ENCODE measurements at regions not wholly inside any gene's neighbourhood (a gene's known extent, or its start where the extent isn't known, plus 50 kb on each side); places are given as distances from the start of the nearest gene placed in this dataset.
"Not testable (repeated sequence)": the region's sequence is repeated elsewhere in the genome, so short reads cannot be mapped to it uniquely, and the experiment has no call there.

DNA sequence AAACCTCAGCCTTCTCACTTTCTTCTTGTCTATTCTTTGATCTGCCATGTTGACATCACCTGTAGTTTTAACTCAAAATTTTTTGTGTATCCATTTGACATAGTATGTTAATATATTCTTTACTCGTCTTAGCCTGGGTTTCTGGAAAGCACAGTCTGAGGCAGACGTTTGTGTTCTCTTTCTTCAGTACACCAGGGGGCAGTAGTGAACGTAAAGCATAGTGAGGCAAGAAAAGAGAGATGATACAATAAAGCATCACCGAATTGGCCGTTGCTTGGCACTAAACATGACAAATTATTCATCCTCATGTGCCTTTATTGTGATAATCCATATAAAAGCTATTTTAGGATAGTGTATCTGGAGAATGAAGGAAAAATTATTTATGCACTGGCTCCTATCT, 141.0 kb upstream of the MYRIP start:
- no peak for DNase-seq (ENCODE audit: low spot score)

GRCh38 chr3:39671116-39671515, 138.3 kb upstream of the MYRIP start:
- H3K9me3 Mint-ChIP-seq = no peaks in the 10 kb centered on the region
- no peak for DNase-seq (ENCODE audit: low spot score)
- H3K4me3 Mint-ChIP-seq = no peak overlapping the region
- H3K36me3 Mint-ChIP-seq (ENCODE audit: low read depth) = no peaks in the 10 kb centered on the region
- peaks cover 4% of the 10 kb centered on the region for H3K27me3 Mint-ChIP-seq (ENCODE audit: insufficient read depth)
- no peak overlapping the region for H3K27ac Mint-ChIP-seq
- intact Hi-C loops (cut with micrococcal nuclease) = no loop called here
- H3K4me1 Mint-ChIP-seq (ENCODE audit: low read depth) = no peaks in the 10 kb centered on the region

More for the DNA sequence above, 141.0 kb upstream of the MYRIP start:
- Mint-ChIP-seq H3K4me3 (no peak overlapping the region), H3K9me3 (no peaks in the 10 kb centered on the region), H3K27me3 (ENCODE audit: insufficient read depth) (peaks cover 4% of the 10 kb centered on the region), H3K27ac (no peak overlapping the region), H3K4me1 (ENCODE audit: low read depth) (no peaks in the 10 kb centered on the region), H3K36me3 (ENCODE audit: low read depth) (no peaks in the 10 kb centered on the region)
- intact Hi-C loops (cut with micrococcal nuclease) = loop anchor here (2.0 kb wide), 2 partner anchors 322 to 510 kb away; no protein-coding TSS in a partner anchor

DNA sequence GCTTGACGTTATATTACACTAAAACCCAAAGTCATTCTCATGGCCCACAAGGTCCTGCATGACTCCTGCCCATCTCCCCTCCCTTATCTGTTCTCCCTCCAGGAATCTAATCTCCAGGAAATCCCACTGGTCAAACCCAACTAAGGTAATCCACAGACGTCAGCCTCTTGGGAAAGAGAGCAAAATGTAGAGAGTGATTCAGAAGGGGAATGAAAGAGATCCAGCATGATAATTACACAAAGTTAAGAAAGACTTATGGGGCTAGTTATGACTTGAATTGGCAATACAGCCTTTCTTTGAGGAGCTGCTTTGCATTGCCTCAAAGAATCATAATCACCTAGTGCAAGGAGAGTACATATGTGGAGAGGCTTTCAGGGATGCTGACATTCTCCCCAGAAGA, 137.8 kb upstream of the MYRIP start:
- Mint-ChIP-seq H3K4me3 (no peak overlapping the region), H3K36me3 (ENCODE audit: low read depth) (no peaks in the 10 kb centered on the region), H3K27ac (no peak overlapping the region), H3K9me3 (no peaks in the 10 kb centered on the region), H3K27me3 (ENCODE audit: insufficient read depth) (peaks cover 4% of the 10 kb centered on the region), H3K4me1 (ENCODE audit: low read depth) (no peaks in the 10 kb centered on the region)
- intact Hi-C loops (cut with micrococcal nuclease) = no loop called here
- no peak for DNase-seq (ENCODE audit: low spot score)

DNA sequence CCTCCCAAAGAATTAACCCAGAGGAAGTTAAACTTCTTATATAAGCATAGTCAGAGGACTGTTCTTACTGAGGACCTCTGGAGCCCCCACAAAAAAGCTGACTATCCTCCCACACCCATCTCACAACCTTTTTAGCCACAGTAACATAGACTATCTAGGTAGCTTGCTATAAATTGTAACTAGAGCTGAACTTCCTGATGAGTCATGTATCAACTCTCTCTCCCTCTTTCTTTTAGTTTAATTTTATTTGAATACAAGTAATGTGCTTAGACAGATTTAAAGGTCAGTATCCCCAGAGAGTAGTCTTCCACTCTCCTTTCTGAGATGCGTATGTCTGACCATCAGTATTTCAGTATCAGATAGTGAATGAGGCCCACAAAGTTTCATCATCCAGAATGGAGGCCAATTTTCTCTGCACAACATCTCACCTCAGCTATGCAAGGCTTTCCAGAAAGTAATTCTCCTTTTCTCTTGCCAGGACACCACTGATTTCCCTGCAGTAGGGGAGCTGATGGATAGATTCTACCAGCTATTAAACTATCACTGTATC, 104.0 kb upstream of the MYRIP start:
- Mint-ChIP-seq H3K9me3 (no peaks in the 10 kb centered on the region), H3K27me3 (ENCODE audit: insufficient read depth) (peaks cover 9% of the 10 kb centered on the region), H3K4me3 (no peak overlapping the region), H3K27ac (no peak overlapping the region), H3K4me1 (ENCODE audit: low read depth) (no peaks in the 10 kb centered on the region), H3K36me3 (ENCODE audit: low read depth) (no peaks in the 10 kb centered on the region)
- intact Hi-C loops (cut with micrococcal nuclease) = no loop called here
- DNase-seq (ENCODE audit: low spot score) = no peak

- Mint-ChIP-seq H3K4me3 (no peak overlapping the region), H3K36me3 (ENCODE audit: low read depth) (no peaks in the 10 kb centered on the region), H3K4me1 (ENCODE audit: low read depth) (no peaks in the 10 kb centered on the region), H3K27me3 (ENCODE audit: insufficient read depth) (peaks cover 9% of the 10 kb centered on the region), H3K9me3 (no peaks in the 10 kb centered on the region), H3K27ac (no peak overlapping the region)
- no peak for DNase-seq (ENCODE audit: low spot score)
- intact Hi-C loops (cut with micrococcal nuclease) = loop anchor here (1.0 kb wide), 1 partner anchor 610 kb away; no protein-coding TSS in a partner anchor
These were observed 102.0 kb upstream of the MYRIP start for GRCh38 chr3:39707314-39707909.

- H3K4me3 Mint-ChIP-seq = no peak overlapping the region
- no peaks in the 10 kb centered on the region for H3K9me3 Mint-ChIP-seq
- intact Hi-C loops (cut with micrococcal nuclease) = no loop called here
- no peak for DNase-seq (ENCODE audit: low spot score)
- H3K4me1 Mint-ChIP-seq (ENCODE audit: low read depth) = no peaks in the 10 kb centered on the region
- H3K27me3 Mint-ChIP-seq (ENCODE audit: insufficient read depth) = peaks cover 3% of the 10 kb centered on the region
- no peaks in the 10 kb centered on the region for H3K36me3 Mint-ChIP-seq (ENCODE audit: low read depth)
- no peak overlapping the region for H3K27ac Mint-ChIP-seq
These were observed 96.9 kb upstream of the MYRIP start for GRCh38 chr3:39712413-39713048.

DNA sequence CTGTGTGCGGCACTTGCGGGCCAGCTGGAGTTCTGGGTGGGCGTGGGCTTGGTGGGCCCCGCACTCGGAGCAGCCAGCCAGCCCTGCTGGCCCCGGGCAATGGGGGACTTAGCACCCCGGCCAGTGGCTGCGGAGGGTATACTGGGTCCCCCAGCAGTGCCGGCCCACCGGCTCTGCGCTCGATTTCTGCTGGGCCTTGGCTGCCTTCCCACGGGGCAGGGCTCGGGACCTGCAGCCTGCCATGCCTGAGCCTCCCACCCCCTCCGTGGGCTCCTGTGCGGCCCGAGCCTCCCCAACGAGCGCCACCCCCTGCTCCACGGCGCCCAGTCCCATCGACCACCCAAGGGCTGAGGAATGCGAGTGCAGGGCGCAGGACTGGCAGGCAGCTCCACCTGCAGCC, 96.1 kb upstream of the MYRIP start:
- H3K4me1 Mint-ChIP-seq (ENCODE audit: low read depth); H3K27ac Mint-ChIP-seq; DNase-seq (ENCODE audit: low spot score); H3K27me3 Mint-ChIP-seq (ENCODE audit: insufficient read depth); H3K9me3 Mint-ChIP-seq; H3K4me3 Mint-ChIP-seq; intact Hi-C loops (cut with micrococcal nuclease); H3K36me3 Mint-ChIP-seq (ENCODE audit: low read depth): not testable (repeated sequence)

- Mint-ChIP-seq H3K27ac (no peak overlapping the region), H3K4me1 (ENCODE audit: low read depth) (no peaks in the 10 kb centered on the region), H3K4me3 (no peak overlapping the region), H3K36me3 (ENCODE audit: low read depth) (no peaks in the 10 kb centered on the region), H3K27me3 (ENCODE audit: insufficient read depth) (no peaks in the 10 kb centered on the region), H3K9me3 (no peaks in the 10 kb centered on the region)
- intact Hi-C loops (cut with micrococcal nuclease) = no loop called here
- no peak for DNase-seq (ENCODE audit: low spot score)
These were observed 92.6 kb upstream of the MYRIP start for GRCh38 chr3:39716849-39717248.

DNA sequence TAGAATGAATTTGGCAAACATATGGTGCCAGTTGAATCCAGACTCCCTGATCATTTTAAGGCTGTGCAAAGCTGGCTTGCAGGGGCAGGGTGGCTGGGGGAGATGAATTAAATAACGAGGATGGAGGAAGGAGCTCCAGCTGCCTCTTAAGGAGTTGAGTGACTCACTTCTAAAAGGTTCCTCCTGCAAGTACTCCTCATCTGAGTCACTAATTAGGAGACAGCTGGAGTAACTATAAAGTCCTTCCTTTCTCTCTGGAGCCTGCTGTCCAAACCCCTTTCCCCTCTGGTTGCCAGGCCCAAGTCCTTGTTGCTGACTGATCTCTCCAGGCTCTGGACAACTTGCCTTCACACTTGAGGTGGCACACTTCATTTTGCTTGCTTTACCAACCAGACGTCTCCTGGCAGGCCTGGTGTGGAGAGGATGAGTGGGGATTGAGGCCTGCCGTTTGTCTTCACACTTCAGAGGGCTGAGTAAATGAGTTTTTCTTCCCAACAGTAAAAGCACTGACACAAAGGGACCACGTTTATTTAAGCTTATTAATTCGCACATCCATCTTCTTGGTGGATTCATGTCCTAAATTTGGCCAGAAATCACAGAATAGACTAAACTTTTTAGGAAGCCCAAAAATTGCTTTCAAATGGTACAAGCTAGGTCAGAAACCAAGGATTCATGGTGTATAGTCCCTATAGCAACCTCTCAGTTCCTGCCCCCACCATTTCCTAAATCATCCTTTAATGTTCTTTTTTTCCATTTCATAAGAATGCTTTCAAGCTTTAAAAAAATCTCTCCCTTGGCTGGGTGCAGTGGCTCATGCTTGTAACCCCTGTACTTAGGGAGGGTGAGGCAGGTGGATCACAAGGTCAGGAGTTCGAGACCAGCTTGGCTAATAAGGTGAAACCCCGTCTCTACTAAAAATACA, 90.5 kb upstream of the MYRIP start:
- no peaks in the 10 kb centered on the region for H3K9me3 Mint-ChIP-seq

DNA sequence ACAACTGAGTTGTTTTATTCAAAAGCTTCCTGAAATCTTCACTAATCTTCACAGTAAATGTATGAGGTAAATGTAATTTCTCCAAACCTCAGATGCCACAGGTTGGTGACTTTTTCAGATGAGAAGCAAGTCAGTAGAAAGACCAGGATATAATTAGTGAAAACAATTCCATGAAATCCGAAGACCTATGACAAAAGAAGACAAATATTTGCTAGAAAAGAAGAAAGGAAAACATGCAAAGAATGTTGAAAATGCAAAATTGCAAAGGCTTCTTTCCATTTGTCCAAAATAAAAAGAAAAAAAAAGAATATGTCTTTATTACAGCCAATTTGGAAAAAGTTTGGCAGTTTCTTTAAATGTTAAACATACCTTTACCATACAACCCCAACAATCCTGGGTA, 88.3 kb upstream of the MYRIP start:
- Mint-ChIP-seq H3K4me3 (no peak overlapping the region), H3K27me3 (ENCODE audit: insufficient read depth) (no peaks in the 10 kb centered on the region), H3K36me3 (ENCODE audit: low read depth) (no peaks in the 10 kb centered on the region), H3K27ac (no peak overlapping the region), H3K4me1 (ENCODE audit: low read depth) (no peaks in the 10 kb centered on the region), H3K9me3 (no peaks in the 10 kb centered on the region)
- DNase-seq (ENCODE audit: low spot score) = no peak
- intact Hi-C loops (cut with micrococcal nuclease) = no loop called here

More for the DNA sequence above, 90.5 kb upstream of the MYRIP start:
- Mint-ChIP-seq H3K4me1 (ENCODE audit: low read depth) (no peaks in the 10 kb centered on the region), H3K4me3 (no peak overlapping the region), H3K27ac (no peak overlapping the region), H3K27me3 (ENCODE audit: insufficient read depth) (no peaks in the 10 kb centered on the region), H3K36me3 (ENCODE audit: low read depth) (no peaks in the 10 kb centered on the region)
- intact Hi-C loops (cut with micrococcal nuclease) = no loop called here
- no peak for DNase-seq (ENCODE audit: low spot score)

- Mint-ChIP-seq H3K27me3 (ENCODE audit: insufficient read depth) (no peaks in the 10 kb centered on the region), H3K4me3 (no peak overlapping the region), H3K27ac (no peak overlapping the region), H3K9me3 (no peaks in the 10 kb centered on the region), H3K36me3 (ENCODE audit: low read depth) (no peaks in the 10 kb centered on the region), H3K4me1 (ENCODE audit: low read depth) (no peaks in the 10 kb centered on the region)
- intact Hi-C loops (cut with micrococcal nuclease) = no loop called here
- no peak for DNase-seq (ENCODE audit: low spot score)
These were observed 85.1 kb upstream of the MYRIP start for GRCh38 chr3:39724233-39724846.

DNA sequence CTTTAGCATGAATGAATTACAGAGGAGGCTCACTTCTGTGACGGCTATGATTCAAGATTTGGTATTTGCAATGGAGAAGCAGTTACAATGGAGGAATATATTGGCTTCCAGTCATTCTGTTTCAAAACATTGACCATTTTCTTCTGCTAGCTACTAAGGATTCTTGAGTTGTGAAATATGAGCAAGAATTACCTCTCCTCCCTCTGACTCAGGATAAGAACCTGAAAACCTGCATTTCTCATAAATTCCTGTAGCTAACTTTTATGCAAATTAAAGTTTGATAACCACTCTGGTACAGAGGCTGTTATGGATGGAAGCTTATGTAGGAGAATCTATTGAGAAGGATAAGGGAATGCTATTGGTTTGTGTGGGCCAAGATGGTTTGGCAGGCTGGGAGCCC, 84.1 kb upstream of the MYRIP start:
- intact Hi-C loops (cut with micrococcal nuclease) = no loop called here
- Mint-ChIP-seq H3K36me3 (ENCODE audit: low read depth) (no peaks in the 10 kb centered on the region), H3K9me3 (no peaks in the 10 kb centered on the region), H3K4me1 (ENCODE audit: low read depth) (no peaks in the 10 kb centered on the region), H3K27me3 (ENCODE audit: insufficient read depth) (no peaks in the 10 kb centered on the region), H3K27ac (no peak overlapping the region), H3K4me3 (no peak overlapping the region)
- DNase-seq (ENCODE audit: low spot score) = no peak

Measured in activated T-helper 1 cell treated with anti-CD3 and anti-CD28 coated beads, Interleukin-12 subunit alpha, Interleukin-12 subunit beta, Interleukin-2, Interleukin-4 antibody, amounts not matched to agents 30 ng/mL and 10 ng/mL and 1 ng/mL, durations not matched to agents 14 hours and 24 hours and 36 hours (primary cell).